GM03348 (cell line): ENCODE measurements at regions not wholly inside any gene's neighbourhood (a gene's known extent, or its start where the extent isn't known, plus 50 kb on each side); places are given as distances from the start of the nearest gene placed in this dataset.
A peak's percentile ranks its signal among the peaks of the same experiment; 100 is the strongest.
"Not testable (repeated sequence)": the region's sequence is repeated elsewhere in the genome, so short reads cannot be mapped to it uniquely, and the experiment has no call there.

ENCODE experiments used
- DNase-seq: peaks from one replicate; pipeline ENCODE4 v3.0.0; 2012; ENCODE audit warnings: low spot score

DNA sequence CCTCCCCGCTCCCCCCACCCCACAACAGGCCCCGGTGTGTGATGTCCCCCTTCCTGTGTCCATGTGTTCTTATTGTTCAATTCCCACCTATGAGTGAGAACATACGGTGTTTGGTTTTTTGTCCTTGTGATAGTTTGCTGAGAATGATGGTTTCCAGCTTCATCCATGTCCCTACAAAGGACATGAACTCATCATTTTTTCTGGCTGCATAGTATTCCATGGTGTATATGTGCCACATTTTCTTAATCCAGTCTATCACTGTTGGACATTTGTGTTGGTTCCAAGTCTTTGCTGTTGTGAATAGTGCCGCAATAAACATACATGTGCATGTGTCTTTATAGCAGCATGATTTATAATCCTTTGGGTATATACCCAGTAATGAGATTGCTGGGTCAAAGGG is 104.3 kb downstream of the MTPN start:
- DNase-seq = not testable (repeated sequence)

DNA sequence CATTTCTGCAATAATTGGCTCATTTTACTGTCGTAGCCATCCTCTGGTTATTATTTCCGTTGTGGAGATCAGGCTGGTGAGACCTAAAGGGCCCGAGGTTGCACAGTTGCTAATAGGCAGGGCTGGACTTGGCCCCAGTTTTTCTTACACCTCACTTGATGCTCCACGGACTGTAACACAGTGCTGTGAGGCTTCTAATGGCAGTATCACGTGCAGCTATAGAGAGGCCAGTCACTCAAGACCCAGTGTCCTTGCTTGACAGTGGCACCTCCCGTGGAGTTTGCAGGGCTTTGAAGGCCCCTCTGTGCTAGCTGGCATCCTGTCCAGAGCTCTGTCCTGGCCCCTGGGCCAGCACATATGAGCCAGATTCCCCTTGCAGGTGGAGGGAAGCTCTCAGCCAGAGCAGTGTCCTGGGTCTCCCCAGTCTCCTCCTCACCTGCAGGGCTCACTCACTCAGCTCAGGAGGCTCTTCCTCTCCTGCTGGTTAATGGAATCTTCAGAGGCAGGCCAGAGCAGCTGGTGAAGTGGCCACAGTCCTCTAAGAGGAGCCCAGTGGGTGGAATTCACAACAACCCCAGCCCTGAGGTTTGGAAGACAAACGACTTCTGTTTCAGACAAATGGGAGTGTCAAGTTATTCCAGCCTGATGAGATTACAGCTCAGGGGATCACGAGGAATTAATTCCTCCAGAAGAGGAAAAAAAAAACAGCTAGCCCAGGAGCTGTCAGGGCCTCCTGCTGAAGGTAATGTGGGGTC is 114.2 kb upstream of the FAM180A start:
- DNase-seq = no peak

DNA sequence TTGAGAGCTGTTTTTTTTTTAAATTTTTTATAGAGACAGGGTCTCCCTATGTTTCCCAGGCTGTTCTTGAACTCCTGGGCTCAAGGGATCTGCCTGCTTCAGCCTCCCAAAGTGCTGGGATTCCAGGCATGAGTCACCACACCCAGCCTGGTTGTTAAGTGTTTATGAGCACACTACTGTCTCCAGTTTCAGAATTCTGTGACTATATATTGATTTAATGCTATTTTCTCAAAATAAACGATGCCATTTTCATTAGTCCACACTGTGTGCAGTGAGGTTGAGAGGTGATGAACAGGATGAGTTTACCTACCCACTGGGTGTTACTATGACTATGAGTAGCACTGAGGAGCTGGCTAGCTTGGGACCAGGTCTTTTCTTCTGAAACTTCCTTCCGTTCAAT is 110.9 kb upstream of the FAM180A start:
- no peak for DNase-seq

- DNase-seq = no peak
Measured at GRCh38 chr7:135858851-135859250, 110.2 kb upstream of the FAM180A start.

DNA sequence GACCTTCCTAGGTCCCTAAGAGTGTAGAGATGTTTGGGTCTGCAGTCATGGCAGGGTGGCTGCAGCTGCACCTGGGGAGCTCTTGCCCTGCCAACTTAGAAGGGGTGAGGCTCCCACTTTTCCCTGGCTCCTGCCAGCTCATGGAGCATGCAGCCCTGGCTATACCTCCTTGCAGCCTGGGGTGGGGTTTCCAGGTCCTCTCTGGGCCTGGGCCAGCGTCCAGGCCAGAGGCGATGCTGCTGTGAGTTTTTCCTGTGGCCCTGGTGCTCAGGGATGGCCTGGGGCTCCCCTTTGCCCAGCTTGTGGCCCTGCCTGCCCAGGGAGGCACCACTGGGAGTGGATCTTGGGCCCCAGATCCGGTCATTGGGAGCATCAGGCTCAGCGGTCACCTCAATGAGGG is 109.8 kb upstream of the FAM180A start:
- no peak for DNase-seq

GRCh38 chr7:135857519-135858274 is 109.1 kb upstream of the FAM180A start:
- no peak for DNase-seq

DNA sequence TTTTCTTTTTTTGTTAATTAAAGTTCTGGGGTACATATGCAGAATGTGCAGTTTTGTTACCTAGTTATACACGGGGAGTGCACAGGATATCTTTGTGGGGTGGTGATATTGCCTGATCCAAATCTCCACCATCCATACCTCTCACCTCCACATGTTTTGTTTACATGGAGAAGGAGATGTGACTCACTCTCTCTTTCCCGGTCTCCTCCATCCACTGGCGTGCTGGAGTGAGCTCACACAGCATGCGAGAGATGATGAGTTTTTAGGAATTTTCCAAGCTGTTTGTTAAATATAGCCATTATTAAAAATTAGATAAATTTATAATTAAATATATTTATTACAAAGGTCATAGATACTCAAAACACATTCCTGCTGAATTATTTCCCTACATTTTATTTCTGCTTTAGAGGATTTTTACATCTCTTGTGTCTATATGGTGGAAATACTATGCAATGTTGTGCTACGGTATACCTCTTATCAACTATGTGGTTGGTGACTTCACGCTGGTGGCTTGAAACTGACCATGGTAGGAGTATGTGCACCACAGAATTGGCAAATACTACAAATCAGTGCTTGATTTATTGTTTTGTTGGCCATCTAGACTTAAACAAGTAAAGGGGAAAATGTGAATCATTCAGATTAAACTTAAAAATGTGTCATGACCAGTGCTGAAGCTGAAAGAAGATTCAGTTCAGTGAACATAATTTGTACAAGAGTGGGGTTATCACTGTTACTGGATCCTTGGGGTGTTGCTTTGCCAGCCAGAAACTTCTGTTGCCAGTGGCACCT is 107.9 kb upstream of the FAM180A start:
- DNase-seq = peak; percentile 25

DNA sequence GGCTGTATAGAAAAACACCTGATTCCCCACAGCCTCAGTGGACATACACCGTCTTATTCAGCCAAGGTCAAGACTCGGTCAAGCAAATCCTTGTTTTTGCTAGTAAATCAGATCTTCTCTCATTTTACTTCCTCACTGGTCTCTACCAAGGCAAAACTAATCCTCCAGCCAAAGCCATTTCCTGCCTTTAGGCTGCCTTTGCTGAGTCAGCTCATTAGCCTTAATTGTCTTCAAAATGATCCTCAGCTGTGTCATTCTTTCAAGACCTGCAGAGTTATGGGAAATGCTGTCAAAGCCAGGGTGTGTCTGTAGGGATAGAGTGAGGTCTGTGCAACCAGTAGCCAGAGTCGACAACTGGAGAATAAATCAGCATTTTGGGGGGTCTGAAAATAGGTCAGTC is 107.2 kb upstream of the FAM180A start:
- DNase-seq = no peak

DNA sequence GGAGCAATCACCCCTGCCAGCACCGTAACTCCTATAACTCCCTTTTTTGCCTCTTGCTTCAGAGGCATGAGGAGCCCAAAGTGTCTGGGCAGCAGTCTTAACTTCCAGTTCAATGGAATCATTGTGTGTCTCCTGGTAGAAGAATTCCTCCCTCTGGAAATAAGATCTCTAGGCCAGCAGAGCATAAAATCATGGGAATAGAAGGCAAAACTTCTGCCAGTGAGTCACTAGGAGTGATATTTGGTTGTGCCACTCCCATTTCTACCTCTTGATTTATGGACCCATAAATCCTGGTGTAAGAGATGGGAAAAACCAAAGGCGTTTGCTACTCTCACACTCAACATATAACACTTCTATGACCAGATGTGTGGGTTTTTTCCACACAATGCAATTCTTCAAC is 104.9 kb upstream of the FAM180A start:
- peak; percentile 17 for DNase-seq

DNA sequence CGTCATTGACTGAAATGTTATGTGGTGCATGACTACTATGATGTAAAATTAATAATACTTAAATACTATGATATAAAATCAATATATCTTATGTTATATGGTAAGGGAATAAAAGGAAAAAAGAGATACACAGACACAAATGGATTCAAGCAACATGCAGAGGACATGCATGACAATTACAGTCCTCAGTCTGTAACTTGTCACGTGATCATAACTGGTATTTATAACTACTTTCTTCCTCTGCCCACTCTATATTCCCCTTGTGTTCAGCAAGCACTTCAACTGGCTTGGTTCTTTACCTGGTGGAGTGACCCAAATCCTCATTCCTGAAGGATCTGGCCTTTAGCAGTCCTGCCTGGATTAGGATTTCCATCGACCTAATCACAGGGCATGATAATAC is 104.4 kb upstream of the FAM180A start:
- no peak for DNase-seq

- no peak for DNase-seq
Measured at GRCh38 chr7:135847242-135847641, 98.6 kb upstream of the FAM180A start.

DNA sequence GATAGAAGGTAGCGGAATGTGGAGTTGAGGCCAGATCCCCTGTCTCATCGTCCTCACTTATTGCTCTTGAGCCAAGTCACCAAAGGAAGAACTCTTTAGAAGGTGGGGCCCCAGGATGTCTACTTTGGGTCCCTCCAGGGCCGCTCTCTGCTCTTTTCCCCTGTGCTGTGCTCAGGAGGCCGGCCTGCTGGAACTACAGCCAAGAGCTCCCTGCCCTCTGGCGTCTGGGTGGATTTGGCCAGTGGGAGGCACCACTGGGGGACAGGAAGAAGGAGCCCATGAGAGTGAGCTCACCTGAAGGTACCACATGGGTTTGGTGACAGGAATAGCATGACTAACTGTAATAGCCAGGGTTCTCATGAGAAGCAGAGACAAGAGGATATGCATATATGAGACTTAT is 97.7 kb upstream of the FAM180A start:
- no peak for DNase-seq

DNA sequence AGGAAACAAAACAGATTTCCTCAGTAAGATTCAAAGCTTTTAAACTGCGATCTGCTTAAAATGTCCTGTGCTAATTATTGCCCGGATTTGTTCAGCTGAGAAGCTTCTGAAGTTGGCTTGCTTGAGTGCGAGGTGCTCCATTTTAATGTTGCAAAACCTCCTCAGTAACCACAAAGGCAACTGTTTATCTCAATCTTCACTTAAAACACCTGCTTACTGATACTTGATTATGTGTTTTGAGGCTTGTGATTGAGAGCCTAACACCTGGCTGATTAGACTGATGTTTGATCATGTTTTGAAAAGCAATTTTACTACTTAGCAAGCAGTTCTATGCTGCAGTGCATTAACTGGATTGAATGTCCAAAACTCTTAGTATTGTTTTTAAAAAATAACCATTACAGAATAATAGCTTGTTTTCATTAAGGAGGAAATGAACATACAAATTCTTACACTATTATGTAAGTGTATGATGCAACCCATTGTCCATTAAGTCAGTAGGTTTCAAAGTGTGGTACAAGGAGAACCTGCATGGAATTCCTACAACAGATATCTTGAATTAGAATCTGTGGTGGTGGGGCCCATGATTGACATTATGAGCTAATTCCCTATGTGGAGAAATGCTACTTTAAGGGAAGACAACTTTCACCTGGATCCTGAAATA is 96.9 kb upstream of the FAM180A start:
- DNase-seq = no peak

- DNase-seq = no peak
Measured at GRCh38 chr7:135844903-135845302, 96.3 kb upstream of the FAM180A start.

DNA sequence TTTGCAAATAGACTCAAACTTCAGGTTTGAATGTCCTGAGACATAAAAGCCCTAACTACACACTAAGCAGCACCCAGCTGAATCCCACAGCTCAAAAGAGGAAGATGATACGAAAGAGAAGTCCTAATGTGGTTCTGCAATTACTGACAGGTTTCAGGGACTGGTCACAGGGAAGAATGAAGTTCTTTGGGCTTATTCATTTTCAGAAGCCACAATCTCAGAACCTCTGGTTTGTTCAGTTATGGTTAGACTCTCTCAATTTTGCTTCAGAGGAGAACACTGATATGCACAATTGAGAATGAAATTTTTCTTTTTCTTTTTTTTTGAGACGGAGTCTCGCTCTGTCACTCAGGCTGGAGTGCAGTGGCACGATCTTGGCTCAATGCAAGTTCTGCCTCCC is 94.6 kb upstream of the FAM180A start:
- DNase-seq = no peak

GRCh38 chr7:135842446-135843179 is 94.0 kb upstream of the FAM180A start:
- DNase-seq = peak; percentile 28

DNA sequence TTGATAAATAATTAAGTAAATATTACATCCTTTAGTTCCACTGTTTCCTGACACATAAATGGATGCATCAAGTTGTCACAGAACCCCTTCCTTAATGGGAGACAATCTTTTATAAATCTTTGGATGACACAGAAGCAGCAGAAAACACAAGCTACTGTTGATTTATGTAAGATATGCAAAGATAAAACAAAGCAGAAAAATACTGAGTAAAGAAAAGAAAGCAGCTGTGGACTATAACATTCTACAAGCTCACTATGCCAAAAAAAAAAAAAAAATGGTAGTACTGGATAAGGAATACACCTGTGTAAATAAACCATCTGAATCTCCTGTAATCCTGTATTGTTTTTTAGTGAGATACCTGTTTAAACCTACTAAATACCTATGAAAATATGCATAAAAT is 92.0 kb upstream of the FAM180A start:
- DNase-seq = no peak

DNA sequence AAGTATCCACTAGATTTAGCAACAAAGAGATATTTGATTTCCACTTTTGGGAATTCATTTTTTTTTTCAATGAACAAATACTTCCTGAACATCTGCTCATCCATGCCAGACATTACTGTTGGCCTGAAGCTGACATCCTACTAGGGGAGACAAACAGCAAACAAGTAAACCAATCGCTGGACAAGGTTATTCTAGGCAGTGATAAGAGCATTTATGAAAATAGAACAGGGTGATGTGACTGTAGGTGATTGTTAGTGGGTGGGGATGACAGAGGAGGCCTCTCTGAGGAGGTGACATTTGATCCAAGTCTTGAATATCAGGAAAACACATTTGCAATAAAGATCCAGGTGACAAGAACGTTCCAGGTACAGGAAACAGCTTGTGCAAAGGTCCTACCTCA is 89.1 kb upstream of the FAM180A start:
- no peak for DNase-seq

DNA sequence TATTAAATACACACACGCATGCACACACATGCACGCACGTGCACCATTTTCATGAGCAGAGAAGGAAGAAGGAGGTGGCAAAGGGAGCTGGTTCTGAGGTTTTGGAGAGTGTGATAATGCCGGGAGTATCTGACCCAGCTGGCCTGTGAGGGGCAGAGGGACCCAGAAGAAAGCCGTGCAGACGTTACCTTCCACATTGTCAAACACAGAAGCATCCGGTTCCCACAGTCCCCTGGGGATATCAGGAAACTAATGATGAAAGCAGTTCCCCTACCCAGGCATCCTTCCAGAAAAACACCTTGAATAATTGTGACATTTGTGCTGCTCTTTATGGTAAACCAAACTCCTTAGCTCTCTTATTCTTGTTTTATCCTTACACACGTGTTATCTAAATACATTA is 85.7 kb upstream of the FAM180A start:
- no peak for DNase-seq

DNA sequence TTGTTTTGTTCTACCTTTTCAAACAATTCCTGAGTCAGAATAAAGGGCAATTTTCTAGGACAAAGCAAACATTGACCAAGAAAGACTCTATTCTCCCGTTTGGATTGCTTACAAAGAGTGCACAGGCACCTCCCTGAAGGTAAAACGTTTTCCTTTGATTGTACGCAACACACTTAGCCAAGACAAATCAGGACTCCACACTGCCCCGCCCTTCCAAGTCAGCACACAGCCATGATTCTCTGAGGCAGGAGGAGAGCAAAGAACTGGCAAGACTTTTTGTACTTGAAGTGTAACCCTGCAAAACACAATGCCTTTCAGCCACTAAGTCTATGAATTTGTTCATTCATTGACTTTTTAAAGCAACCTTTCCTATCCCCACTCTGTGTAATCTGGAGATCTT is 85.0 kb upstream of the FAM180A start:
- no peak for DNase-seq

DNA sequence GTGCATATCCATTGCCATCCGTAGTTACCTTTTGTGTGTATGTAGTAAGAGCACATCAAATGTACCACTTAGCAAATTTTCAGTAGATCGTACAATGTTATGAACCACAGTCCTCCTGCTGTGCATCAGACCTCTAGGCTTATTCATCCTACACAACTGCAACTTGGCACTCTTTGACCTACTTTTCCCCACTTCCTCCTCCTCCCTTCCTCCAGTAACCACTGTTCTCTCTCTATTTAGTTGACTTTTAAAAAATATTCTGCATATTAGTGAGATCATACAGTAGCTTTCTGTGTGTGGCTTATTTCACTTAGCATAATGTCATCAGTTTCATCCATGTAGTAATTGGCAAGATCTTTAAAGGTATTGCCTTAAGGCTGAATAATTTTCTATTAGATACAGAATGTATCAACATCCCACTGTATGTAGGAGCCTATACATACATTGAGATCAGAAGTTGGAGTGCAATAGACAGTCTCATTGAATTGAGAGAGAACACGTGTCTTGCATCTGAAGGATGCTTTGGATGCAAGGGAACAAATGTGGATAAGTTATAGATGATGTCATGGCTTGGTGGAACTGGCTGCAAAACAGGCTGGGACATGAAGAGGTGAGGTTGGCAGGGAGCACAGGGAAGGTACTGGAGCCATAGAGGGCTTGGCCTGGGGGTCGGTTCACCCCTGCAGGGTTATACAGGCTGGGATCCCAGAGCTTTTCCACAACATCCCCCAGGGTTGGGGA is 83.0 kb upstream of the FAM180A start:
- no peak for DNase-seq
